Cardiac muscle cell (in vitro differentiated cells and primary cell): ENCODE measurements at regions not wholly inside any gene's neighbourhood (a gene's known extent, or its start where the extent isn't known, plus 50 kb on each side); places are given as distances from the start of the nearest gene placed in this dataset.
"Not testable (repeated sequence)": the region's sequence is repeated elsewhere in the genome, so short reads cannot be mapped to it uniquely, and the experiment has no call there.

Experiments used
- DNase-seq, 2 donors: peaks; one replicate each; pipeline versions ENCODE4 v3.0.0 to v3.0.0-alpha.2; 2010 to 2017; ENCODE audit warnings: low read depth in 1 of 2, low spot score in 1 of 2
- H3K27ac ChIP-seq: fragments of 200-600 bp; sonication (generic); 2 replicates; pipeline ENCODE4 v1.5.1; 2016
- H3K27me3 ChIP-seq: fragments of 200-600 bp; sonication (generic); 2 replicates; pipeline ENCODE4 v1.6.0; 2016; ENCODE audit warnings: control low read depth
- H3K36me3 ChIP-seq: fragments of 200-600 bp; sonication (generic); 2 replicates; pipeline ENCODE4 v1.5.1; 2016; ENCODE audit warnings: control low read depth
- H3K4me1 ChIP-seq: fragments of 200-600 bp; sonication (generic); 2 replicates; pipeline ENCODE4 v1.8.1; 2017; ENCODE audit warnings: low read depth, mild to moderate bottlenecking, mixed run types
- H3K4me3 ChIP-seq: fragments of 200-600 bp; sonication (generic); 2 replicates; pipeline ENCODE4 v1.5.1; 2016; ENCODE audit warnings: mild to moderate bottlenecking
- H3K9me3 ChIP-seq: fragments of 200-600 bp; sonication (generic); 2 replicates; pipeline ENCODE4 v1.5.1; 2017; ENCODE audit warnings: low read depth, mild to moderate bottlenecking, control low read depth
- TF ChIP-seq, protein P1 (sequence below): IDR thresholded peaks from 2 replicates; pipeline ENCODE4 v1.5.1; 2012; ENCODE audit warnings: low read depth, mild to moderate bottlenecking, low read length

DNA sequence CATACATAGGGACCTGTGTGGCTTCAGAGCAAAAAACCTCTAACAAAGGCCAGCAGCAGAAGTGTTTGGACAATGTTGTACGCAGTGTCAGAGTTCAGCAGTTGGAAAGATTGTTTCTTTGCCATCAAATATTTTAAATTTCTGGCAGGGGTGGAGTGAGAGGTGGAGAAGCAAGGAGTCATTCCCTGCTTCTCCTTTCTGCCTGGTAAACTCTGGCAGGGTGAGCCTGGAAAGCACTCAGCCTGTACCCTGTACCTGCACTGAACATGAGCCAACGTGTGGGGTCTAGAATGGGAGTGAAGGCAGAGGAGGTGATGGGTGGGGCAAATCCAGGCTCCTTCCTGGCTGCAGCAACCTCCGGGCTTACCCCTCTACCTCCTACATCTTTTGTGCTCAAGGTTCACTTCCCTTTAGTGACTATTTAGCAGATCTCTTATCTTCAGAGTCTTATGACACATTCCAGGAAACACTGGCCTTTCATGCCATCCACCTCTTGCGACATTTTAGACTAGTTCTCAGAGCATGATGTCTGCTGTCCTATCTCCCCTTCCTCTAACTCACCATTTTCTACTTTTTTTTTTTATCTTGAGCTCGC, 445.0 kb upstream of the PIK3R1 start:
- H3K4me1 ChIP-seq: no peaks in the 10 kb centered on the region
- peak in 1 of 2 donors; percentile 32 for DNase-seq
- TF ChIP-seq, protein P1, sequence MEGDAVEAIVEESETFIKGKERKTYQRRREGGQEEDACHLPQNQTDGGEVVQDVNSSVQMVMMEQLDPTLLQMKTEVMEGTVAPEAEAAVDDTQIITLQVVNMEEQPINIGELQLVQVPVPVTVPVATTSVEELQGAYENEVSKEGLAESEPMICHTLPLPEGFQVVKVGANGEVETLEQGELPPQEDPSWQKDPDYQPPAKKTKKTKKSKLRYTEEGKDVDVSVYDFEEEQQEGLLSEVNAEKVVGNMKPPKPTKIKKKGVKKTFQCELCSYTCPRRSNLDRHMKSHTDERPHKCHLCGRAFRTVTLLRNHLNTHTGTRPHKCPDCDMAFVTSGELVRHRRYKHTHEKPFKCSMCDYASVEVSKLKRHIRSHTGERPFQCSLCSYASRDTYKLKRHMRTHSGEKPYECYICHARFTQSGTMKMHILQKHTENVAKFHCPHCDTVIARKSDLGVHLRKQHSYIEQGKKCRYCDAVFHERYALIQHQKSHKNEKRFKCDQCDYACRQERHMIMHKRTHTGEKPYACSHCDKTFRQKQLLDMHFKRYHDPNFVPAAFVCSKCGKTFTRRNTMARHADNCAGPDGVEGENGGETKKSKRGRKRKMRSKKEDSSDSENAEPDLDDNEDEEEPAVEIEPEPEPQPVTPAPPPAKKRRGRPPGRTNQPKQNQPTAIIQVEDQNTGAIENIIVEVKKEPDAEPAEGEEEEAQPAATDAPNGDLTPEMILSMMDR: no peak

DNA sequence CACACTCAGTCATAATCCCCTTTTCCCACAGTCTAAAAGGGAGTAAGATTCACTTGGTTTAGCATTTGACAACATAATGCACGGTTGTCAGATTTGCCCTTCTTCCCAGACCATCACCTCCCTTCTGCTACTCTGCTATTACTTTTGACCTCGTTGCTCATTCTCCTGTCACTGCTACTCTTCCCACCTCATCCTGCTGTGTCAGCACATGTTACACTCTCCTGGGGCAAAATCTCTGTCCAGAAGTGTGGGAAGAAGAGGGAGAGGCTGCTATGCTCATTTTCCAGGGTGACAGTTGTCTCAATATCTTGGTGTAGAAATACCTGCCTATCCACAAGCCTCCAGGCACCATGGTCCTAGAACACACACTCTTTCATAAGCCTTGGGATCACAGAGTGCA, 449.9 kb upstream of the PIK3R1 start:
- Histone ChIP-seq H3K27me3 (no peaks in the 10 kb centered on the region), H3K27ac (no peak overlapping the region), H3K9me3 (no peaks in the 10 kb centered on the region), H3K36me3 (no peaks in the 10 kb centered on the region), H3K4me3 (no peak overlapping the region), H3K4me1 (no peaks in the 10 kb centered on the region)
- no peak for DNase-seq
- TF ChIP-seq, protein P1: no peak

More for the DNA sequence above, 445.0 kb upstream of the PIK3R1 start:
- Histone ChIP-seq H3K27me3 (no peaks in the 10 kb centered on the region), H3K36me3 (no peaks in the 10 kb centered on the region), H3K27ac (no peak overlapping the region), H3K4me3 (no peak overlapping the region), H3K9me3 (no peaks in the 10 kb centered on the region)

DNA sequence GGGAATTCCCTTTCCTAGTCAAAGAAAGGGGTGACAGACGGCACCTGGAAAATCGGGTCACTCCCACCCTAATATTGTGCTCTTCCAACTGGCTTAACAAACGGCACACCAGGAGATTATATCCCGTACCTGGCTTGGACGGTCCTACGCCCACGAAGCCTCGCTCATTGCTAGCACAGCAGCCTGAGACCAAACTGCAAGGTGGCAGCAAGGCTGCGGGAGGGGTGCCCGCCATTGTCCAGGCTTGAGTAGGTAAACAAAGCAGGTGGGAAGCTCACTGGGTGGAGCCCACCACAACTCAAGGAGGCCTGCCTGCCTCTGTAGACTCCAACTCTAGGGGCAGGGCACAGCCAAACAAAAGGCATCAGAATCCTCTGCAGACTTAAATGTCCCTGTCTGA, 457.8 kb upstream of the PIK3R1 start:
- H3K4me3 ChIP-seq, H3K27me3 ChIP-seq, DNase-seq: not testable (repeated sequence)

DNA sequence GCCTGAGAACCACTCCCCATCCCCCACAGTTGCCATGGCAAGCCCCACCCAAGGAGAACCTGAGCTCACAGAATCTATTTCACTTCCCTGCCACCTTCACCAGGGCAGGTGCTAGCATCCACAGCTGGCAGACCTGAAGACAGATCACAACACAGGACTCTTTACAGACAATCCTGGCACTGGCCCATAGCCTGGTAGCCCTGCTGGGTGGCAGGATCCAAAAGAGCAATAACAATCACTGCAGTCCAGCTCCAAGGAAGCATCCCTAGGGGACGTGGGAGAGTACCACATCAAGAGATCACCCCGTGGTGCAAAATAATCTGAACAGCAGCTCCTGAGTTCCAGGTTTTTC, 463.2 kb upstream of the PIK3R1 start:
- Histone ChIP-seq H3K27ac (no peak overlapping the region), H3K36me3 (no peaks in the 10 kb centered on the region), H3K27me3 (no peaks in the 10 kb centered on the region), H3K9me3 (no peaks in the 10 kb centered on the region), H3K4me1 (no peaks in the 10 kb centered on the region), H3K4me3 (no peak overlapping the region)
- no peak for DNase-seq
- TF ChIP-seq, protein P1: no peak

More for the DNA sequence above, 457.8 kb upstream of the PIK3R1 start:
- H3K27ac ChIP-seq, H3K9me3 ChIP-seq, H3K36me3 ChIP-seq, H3K4me1 ChIP-seq: not testable (repeated sequence)

DNA sequence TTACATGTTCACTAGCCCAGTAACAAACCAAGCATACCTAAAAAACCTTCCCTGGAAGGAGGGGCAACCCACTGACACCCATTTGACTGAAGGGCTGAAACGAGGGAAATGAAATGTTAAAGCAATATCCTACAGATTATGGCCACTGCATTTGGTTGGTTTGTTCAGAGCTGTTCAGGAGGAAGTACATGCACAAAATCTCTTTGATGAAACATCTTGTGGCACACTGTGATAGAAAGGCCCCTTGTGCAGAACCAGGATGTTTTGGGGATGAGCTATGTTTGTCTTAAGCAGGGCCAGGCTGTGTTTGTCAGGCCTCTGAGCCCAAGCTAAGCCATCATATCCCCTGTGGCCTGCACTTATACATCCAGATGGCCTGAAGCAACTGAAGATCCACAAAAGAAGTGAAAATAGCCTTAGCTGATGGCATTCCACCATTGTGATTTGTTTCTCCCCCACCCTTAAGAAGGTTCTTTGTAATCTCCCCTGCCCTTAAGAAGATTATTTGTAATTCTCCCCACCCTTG, 467.3 kb upstream of the PIK3R1 start:
- no peaks in the 10 kb centered on the region for H3K36me3 ChIP-seq
- H3K4me3 ChIP-seq: no peak overlapping the region
- TF ChIP-seq, protein P1: no peak
- no peaks in the 10 kb centered on the region for H3K27me3 ChIP-seq
- no peak for DNase-seq
- H3K9me3 ChIP-seq: no peaks in the 10 kb centered on the region
- no peak overlapping the region for H3K27ac ChIP-seq
- no peaks in the 10 kb centered on the region for H3K4me1 ChIP-seq

DNA sequence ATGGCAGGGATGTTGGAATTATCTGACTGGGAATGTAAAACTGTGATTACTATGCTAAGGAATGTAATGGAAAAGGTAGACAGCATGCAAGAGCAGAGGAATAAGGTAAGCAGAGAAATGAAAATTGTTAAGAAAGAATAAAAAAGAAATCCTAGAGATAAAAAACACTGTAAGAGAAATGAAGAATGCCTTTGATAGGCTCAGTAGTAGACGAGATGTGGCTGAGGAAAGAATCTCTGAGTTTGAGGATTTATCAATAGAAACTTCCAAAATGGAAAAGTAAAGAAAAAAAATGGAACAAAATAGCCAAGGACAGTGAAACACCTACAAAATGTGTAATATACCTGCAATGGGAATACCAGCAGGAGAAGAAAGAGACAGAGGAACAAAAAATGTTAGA, 468.5 kb upstream of the PIK3R1 start:
- TF ChIP-seq, protein P1: no peak
- Histone ChIP-seq H3K9me3 (no peaks in the 10 kb centered on the region), H3K27ac (no peak overlapping the region), H3K4me1 (no peaks in the 10 kb centered on the region), H3K36me3 (no peaks in the 10 kb centered on the region), H3K4me3 (no peak overlapping the region), H3K27me3 (no peaks in the 10 kb centered on the region)
- DNase-seq: no peak

DNA sequence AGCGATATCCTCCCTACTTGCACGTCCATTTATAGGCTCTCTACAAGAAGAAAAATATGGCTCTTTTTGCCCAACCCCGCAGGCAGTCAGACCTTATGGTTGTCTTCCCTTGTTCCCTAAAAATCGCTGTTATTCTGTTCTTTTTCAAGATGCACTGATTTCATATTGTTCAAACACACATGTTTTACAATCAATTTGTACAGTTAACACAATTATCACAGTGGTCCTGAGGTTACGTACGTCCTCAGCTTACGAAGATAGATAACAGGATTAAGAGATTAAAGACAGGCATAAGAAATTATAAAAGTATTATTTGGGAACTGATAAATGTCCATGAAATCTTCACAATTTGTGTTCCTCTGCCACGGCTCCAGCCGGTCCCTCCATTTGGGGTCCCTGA, 468.9 kb upstream of the PIK3R1 start:
- H3K4me1 ChIP-seq, H3K36me3 ChIP-seq, H3K27me3 ChIP-seq, H3K27ac ChIP-seq, H3K9me3 ChIP-seq, H3K4me3 ChIP-seq, DNase-seq: not testable (repeated sequence)
